HepG2 (cell line): ENCODE measurements at regions not wholly inside any gene's neighbourhood (a gene's known extent, or its start where the extent isn't known, plus 50 kb on each side); places are given as distances from the start of the nearest gene placed in this dataset.

Experiments
- ATAC-seq: fragments of 200-7000 bp; cut with Tn5 transposase; 3 replicates; pipeline ENCODE4 v1.9.1; 2020; ENCODE audit warnings: mild to moderate bottlenecking, moderate library complexity
- BruUV-seq: library from RNA; stranded (reverse); fragments of 400-500 nt; replicated peaks from 2 replicates; lab custom pipeline; 2021; lab: Mats Ljungman, UMichigan
- CTCF ChIA-PET: fragments of 300-600 bp; formaldehyde crosslinking; extraction: SDS; loops from one replicate; lab custom pipeline; 2021; ENCODE audit warnings: low total read pairs, inconsistent platforms, low intra/inter-chr PET ratio; lab: Yijun Ruan, JAX
- POLR2A ChIA-PET: fragments of 350-600 bp; sonication (Branson Sonifier 250); formaldehyde crosslinking; loops from one replicate; lab custom pipeline; 2020; ENCODE audit warnings: antibody characterized with exemption, inconsistent platforms; lab: Yijun Ruan, JAX
- DNase-seq: peaks from one replicate; pipeline ENCODE4 v3.0.0-alpha.2; 2015; ENCODE audit warnings: low spot score
- FAIRE-seq: peaks from 3 replicates; lab custom pipeline; 2011; peaks lifted over from hg19 to GRCh38; lab: Jason Lieb, UNC
- H2AFZ ChIP-seq: one replicate; pipeline ENCODE4 v1.6.1; 2011; ENCODE audit warnings: low read length, inconsistent platforms
- H3K27ac ChIP-seq: fragments of 300-600 bp; 3 replicates; pipeline ENCODE4 v1.8.0; 2011; ENCODE audit warnings: mixed run types, mild to moderate bottlenecking, mixed read lengths, low read length, inconsistent platforms; ENCODE audit not compliant: insufficient read depth; ENCODE audit errors: extremely low read length
- H3K27me3 ChIP-seq, 2 experiments: fragments of 200-600 bp in 1 of 2; 2 replicates in 1 of 2; 3 replicates in 1 of 2; pipeline versions ENCODE4 v1.6.0 to v1.8.0; 2011; ENCODE audit warnings: low read length in 2 of 2, mild to moderate bottlenecking in 2 of 2, moderate library complexity in 2 of 2, inconsistent platforms in 1 of 2; ENCODE audit not compliant: insufficient read depth in 2 of 2, control insufficient read depth in 1 of 2
- H3K36me3 ChIP-seq, 2 experiments: fragments of 200-600 bp in 1 of 2; replicated peaks in 1 of 2; 2 replicates in 1 of 2; 3 replicates in 1 of 2; pipeline versions ENCODE4 v1.5.1 to v1.8.0; 2011; ENCODE audit warnings: low read length in 2 of 2, inconsistent platforms in 1 of 2; ENCODE audit not compliant: insufficient read depth in 2 of 2, control insufficient read depth in 1 of 2
- H3K4me1 ChIP-seq: 2 replicates; pipeline ENCODE4 v1.5.1; 2012; ENCODE audit warnings: low read length, inconsistent platforms; ENCODE audit not compliant: insufficient read depth
- H3K4me2 ChIP-seq: 2 replicates; pipeline ENCODE4 v1.6.0; 2011; ENCODE audit warnings: low read depth, low read length, inconsistent platforms
- H3K4me3 ChIP-seq, 3 experiments: fragments of 200-600 bp in 1 of 3; sonication (generic), shearing (Covaris generic) in 1 of 3; replicated peaks in 1 of 3; 2 replicates each; pipeline ENCODE4 v1.5.1; 2011 to 2016; ENCODE audit warnings: low read length in 3 of 3, inconsistent platforms in 2 of 3, low read depth in 2 of 3, mild to moderate bottlenecking in 2 of 3, control low read depth in 1 of 3, mixed read lengths in 1 of 3; ENCODE audit not compliant: insufficient read depth in 1 of 3
- H3K79me2 ChIP-seq: one replicate; pipeline ENCODE4 v1.6.1; 2011; ENCODE audit warnings: low read length, inconsistent platforms; ENCODE audit not compliant: insufficient read depth
- H3K9ac ChIP-seq: 2 replicates; pipeline ENCODE4 v1.6.0; 2011; ENCODE audit warnings: mild to moderate bottlenecking, low read depth, low read length, inconsistent platforms; ENCODE audit not compliant: insufficient read depth
- H3K9me3 ChIP-seq: 2 replicates; pipeline ENCODE4 v1.5.1; 2012; ENCODE audit warnings: mild to moderate bottlenecking, low read length
- H4K20me1 ChIP-seq: 2 replicates; pipeline ENCODE4 v1.6.0; 2011; ENCODE audit warnings: inconsistent platforms, mild to moderate bottlenecking, low read length, moderate library complexity; ENCODE audit not compliant: insufficient read depth
- HDAC2 ChIP-seq: sonication (generic); formaldehyde crosslinking; IDR thresholded peaks from 2 replicates; pipeline ENCODE4 v1.4.0; 2020; ENCODE audit warnings: missing genetic modification reagents
- KAT7 ChIP-seq: IDR thresholded peaks from 2 replicates; pipeline ENCODE4 v1.6.1; 2018; ENCODE audit warnings: borderline replicate concordance, missing compliant biosample characterization
- KLF12 ChIP-seq: sonication (generic); formaldehyde crosslinking; IDR thresholded peaks from 2 replicates; pipeline ENCODE4 v1.4.0; 2020; ENCODE audit warnings: missing genetic modification reagents, borderline replicate concordance
- LBX2 ChIP-seq: sonication (generic); formaldehyde crosslinking; IDR thresholded peaks from 2 replicates; pipeline ENCODE4 v1.5.0; 2020; ENCODE audit warnings: missing genetic modification reagents, mild to moderate bottlenecking, borderline replicate concordance
- MAX ChIP-seq: IDR thresholded peaks from 2 replicates; pipeline ENCODE4 v1.6.1; 2012; ENCODE audit warnings: inconsistent platforms
- MTF1 ChIP-seq: sonication (generic); formaldehyde crosslinking; IDR thresholded peaks from 2 replicates; pipeline ENCODE4 v1.5.0; 2020; ENCODE audit warnings: missing genetic modification reagents
- SMYD3 ChIP-seq: sonication (generic); formaldehyde crosslinking; IDR thresholded peaks from 2 replicates; pipeline ENCODE4 v1.8.1; 2023; ENCODE audit warnings: mild to moderate bottlenecking, missing genetic modification reagents
- SRY ChIP-seq: sonication (generic); formaldehyde crosslinking; IDR thresholded peaks from 2 replicates; pipeline ENCODE4 v1.8.0; 2022; ENCODE audit warnings: mild to moderate bottlenecking, missing genetic modification reagents
- TAF1 ChIP-seq: sonication (generic); formaldehyde crosslinking; IDR thresholded peaks from 2 replicates; pipeline ENCODE4 v1.4.0; 2020; ENCODE audit warnings: missing genetic modification reagents
- TBX3 ChIP-seq: fragments of 450-650 bp; IDR thresholded peaks from 2 replicates; pipeline ENCODE4 v1.6.1; 2017; ENCODE audit warnings: antibody characterized with exemption, mild to moderate bottlenecking, inconsistent platforms, borderline replicate concordance
- ZFP36L1 ChIP-seq: sonication (generic); formaldehyde crosslinking; IDR thresholded peaks from 2 replicates; pipeline ENCODE4 v1.8.0; 2022; ENCODE audit warnings: mild to moderate bottlenecking, missing genetic modification reagents, moderate library complexity
- ZHX1 ChIP-seq: sonication (generic); formaldehyde crosslinking; IDR thresholded peaks from 2 replicates; pipeline ENCODE4 v1.8.1; 2022; ENCODE audit warnings: low read depth, mild to moderate bottlenecking, missing genetic modification reagents
- ZNF256 ChIP-seq: sonication (generic); formaldehyde crosslinking; conservative IDR thresholded peaks from 2 replicates; pipeline ENCODE4 v1.4.0; 2020; ENCODE audit warnings: missing genetic modification reagents
- ZNF292 ChIP-seq: sonication (generic); formaldehyde crosslinking; IDR thresholded peaks from 2 replicates; pipeline ENCODE4 v1.8.1; 2022; ENCODE audit warnings: mild to moderate bottlenecking, low read depth, missing genetic modification reagents, borderline replicate concordance
- ZNF333 ChIP-seq: sonication (generic); formaldehyde crosslinking; IDR thresholded peaks from 2 replicates; pipeline ENCODE4 v1.4.0; 2020; ENCODE audit warnings: mild to moderate bottlenecking, missing genetic modification reagents, borderline replicate concordance
- ZNF510 ChIP-seq: sonication (generic); formaldehyde crosslinking; IDR thresholded peaks from 2 replicates; pipeline ENCODE4 v1.4.0; 2020; ENCODE audit warnings: low read depth, mild to moderate bottlenecking, missing genetic modification reagents
- ZNF530 ChIP-seq: sonication (generic); formaldehyde crosslinking; IDR thresholded peaks from 2 replicates; pipeline ENCODE4 v1.5.0; 2020; ENCODE audit warnings: low read depth, mild to moderate bottlenecking, missing genetic modification reagents
- ZNF782 ChIP-seq: sonication (generic); formaldehyde crosslinking; IDR thresholded peaks from 2 replicates; pipeline ENCODE4 v1.4.0; 2020; ENCODE audit warnings: missing genetic modification reagents, mild to moderate bottlenecking, borderline replicate concordance
- in situ Hi-C: cut with HindIII; loops from 2 replicates; pipeline ENCODE4 v1.10.0; 2017; ENCODE audit warnings: low pct_unique_long_range_greater_than_20kb; ENCODE audit not compliant: extremely low pct_ligation_motif_present
- intact Hi-C: fragments of 100-400 bp; cut with micrococcal nuclease; formaldehyde crosslinking; loops from one replicate; pipeline ENCODE4 v1.10.0; 2022; ENCODE audit not compliant: unreplicated experiment

GRCh38 chr21:22711636-22712035, 1713.4 kb downstream of the NCAM2 start:
- no peak overlapping the region for H3K27ac ChIP-seq
- TF ChIP-seq HDAC2 (CRISPR knock-in tag), result no peak
- no peak for TF ChIP-seq MAX
- no peak for TF ChIP-seq ZNF530 (CRISPR knock-in tag)
- TF ChIP-seq ZNF292 (CRISPR knock-in tag), result no peak
- TF ChIP-seq MTF1 (CRISPR knock-in tag), result no peak
- no peak for TF ChIP-seq TAF1 (CRISPR knock-in tag)
- no peak for TF ChIP-seq ZFP36L1
- no peak for TF ChIP-seq ZNF256
- TF ChIP-seq KLF12 (CRISPR knock-in tag), result no peak
- TF ChIP-seq TBX3, result no peak
- TF ChIP-seq SMYD3, result no peak
- no peak for TF ChIP-seq KAT7 (CRISPR knock-in tag)
- no peak for TF ChIP-seq LBX2
- TF ChIP-seq ZNF782, result no peak
- TF ChIP-seq ZNF333, result no peak
- no peak for TF ChIP-seq ZNF510
- no peak for TF ChIP-seq ZHX1
- TF ChIP-seq SRY (CRISPR knock-in tag), result no peak
- ChIA-PET CTCF (no interaction called here), POLR2A (no interaction called here)
- no peak overlapping the region for H3K9ac ChIP-seq
- H3K79me2 ChIP-seq, result no peaks in the 10 kb centered on the region
- H3K4me3 ChIP-seq, result no peak overlapping the region
- H3K9me3 ChIP-seq, result peaks cover 88% of the 10 kb centered on the region
- DNase-seq (no peak), ATAC-seq (no peak), FAIRE-seq (no peak)
- H2AFZ ChIP-seq, result no peak overlapping the region
- no TSS peak for BruUV-seq
- no peaks in the 10 kb centered on the region for H4K20me1 ChIP-seq
- no peaks in the 10 kb centered on the region for H3K36me3 ChIP-seq
- in situ Hi-C loops (no loop called here), intact Hi-C loops (no loop called here)
- H3K4me1 ChIP-seq, result no peaks in the 10 kb centered on the region
- H3K27me3 ChIP-seq, result no peaks in the 10 kb centered on the region
- H3K4me2 ChIP-seq, result no peak overlapping the region
